PFSK-1 (cell line): ENCODE measurements at regions not wholly inside any gene's neighbourhood (a gene's known extent, or its start where the extent isn't known, plus 50 kb on each side); places are given as distances from the start of the nearest gene placed in this dataset.

Experiments used
- FOXP2 ChIP-seq: optimal IDR thresholded peaks from 2 replicates; pipeline ENCODE3; 2011; ENCODE audit warnings: borderline replicate concordance, control low read depth, inconsistent platforms; ENCODE audit not compliant: insufficient read depth; ENCODE audit errors: extremely low read length, extremely low read depth
- POLR2AphosphoS5 ChIP-seq: IDR thresholded peaks from 2 replicates; pipeline ENCODE4 v1.6.1; 2012; ENCODE audit warnings: low read depth, mild to moderate bottlenecking, control low read depth, low read length, moderate library complexity
- SIN3A ChIP-seq: IDR thresholded peaks from 2 replicates; pipeline ENCODE4 v1.6.1; 2012; ENCODE audit warnings: mild to moderate bottlenecking, low read length, moderate library complexity, borderline replicate concordance; ENCODE audit not compliant: insufficient read depth
- TAF1 ChIP-seq: IDR thresholded peaks from 2 replicates; pipeline ENCODE4 v1.6.1; 2012; ENCODE audit warnings: low read length, control low read depth, borderline replicate concordance; ENCODE audit not compliant: insufficient read depth
- TF ChIP-seq, protein P1 (sequence below), 2 experiments: IDR thresholded peaks; 2 replicates each; pipeline versions ENCODE4 v1.6.1 to v1.8.0; 2011 to 2012; ENCODE audit warnings: low read depth in 2 of 2, low read length in 2 of 2, control low read depth in 1 of 2, inconsistent platforms in 1 of 2, mild to moderate bottlenecking in 1 of 2, moderate library complexity in 1 of 2; ENCODE audit not compliant: insufficient read depth in 1 of 2

DNA sequence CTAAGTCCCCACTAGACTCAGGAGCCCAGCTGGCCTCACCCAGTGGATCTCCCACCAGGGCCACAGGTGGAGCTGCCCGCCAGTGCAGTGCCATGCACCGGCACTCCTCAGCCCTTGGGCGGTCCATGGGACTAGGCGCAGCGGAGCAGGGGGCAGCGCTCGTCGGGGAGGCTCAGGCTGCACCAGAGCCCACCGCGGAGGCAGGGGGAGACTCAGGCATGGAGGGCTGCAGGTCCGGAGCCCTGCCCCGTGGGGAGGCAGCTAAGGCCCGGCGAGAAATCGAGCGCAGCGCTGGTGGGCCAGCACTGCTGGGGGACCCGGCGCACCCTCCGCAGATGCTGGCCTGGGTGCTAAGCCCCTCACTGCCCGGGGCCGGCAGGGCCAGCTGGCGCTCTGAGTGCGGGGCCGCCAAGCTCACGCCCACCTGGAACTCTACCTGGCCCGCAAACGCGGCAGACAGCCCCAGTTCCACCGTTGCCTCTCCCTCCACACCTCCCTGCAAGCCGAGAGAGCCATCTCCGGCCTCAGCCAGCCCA is 1275.2 kb upstream of the CNTN5 start:
- TF ChIP-seq POLR2AphosphoS5, result no peak
- TF ChIP-seq, protein P1, sequence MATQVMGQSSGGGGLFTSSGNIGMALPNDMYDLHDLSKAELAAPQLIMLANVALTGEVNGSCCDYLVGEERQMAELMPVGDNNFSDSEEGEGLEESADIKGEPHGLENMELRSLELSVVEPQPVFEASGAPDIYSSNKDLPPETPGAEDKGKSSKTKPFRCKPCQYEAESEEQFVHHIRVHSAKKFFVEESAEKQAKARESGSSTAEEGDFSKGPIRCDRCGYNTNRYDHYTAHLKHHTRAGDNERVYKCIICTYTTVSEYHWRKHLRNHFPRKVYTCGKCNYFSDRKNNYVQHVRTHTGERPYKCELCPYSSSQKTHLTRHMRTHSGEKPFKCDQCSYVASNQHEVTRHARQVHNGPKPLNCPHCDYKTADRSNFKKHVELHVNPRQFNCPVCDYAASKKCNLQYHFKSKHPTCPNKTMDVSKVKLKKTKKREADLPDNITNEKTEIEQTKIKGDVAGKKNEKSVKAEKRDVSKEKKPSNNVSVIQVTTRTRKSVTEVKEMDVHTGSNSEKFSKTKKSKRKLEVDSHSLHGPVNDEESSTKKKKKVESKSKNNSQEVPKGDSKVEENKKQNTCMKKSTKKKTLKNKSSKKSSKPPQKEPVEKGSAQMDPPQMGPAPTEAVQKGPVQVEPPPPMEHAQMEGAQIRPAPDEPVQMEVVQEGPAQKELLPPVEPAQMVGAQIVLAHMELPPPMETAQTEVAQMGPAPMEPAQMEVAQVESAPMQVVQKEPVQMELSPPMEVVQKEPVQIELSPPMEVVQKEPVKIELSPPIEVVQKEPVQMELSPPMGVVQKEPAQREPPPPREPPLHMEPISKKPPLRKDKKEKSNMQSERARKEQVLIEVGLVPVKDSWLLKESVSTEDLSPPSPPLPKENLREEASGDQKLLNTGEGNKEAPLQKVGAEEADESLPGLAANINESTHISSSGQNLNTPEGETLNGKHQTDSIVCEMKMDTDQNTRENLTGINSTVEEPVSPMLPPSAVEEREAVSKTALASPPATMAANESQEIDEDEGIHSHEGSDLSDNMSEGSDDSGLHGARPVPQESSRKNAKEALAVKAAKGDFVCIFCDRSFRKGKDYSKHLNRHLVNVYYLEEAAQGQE (IDR thresholded peaks at IDR 0.05; ENCODE audit: insufficient read depth in 1 of 2, low read depth in 2 of 2, low read length in 2 of 2), result no peak
- no peak for TF ChIP-seq TAF1
- TF ChIP-seq FOXP2, result no peak
- TF ChIP-seq SIN3A, result no peak

DNA sequence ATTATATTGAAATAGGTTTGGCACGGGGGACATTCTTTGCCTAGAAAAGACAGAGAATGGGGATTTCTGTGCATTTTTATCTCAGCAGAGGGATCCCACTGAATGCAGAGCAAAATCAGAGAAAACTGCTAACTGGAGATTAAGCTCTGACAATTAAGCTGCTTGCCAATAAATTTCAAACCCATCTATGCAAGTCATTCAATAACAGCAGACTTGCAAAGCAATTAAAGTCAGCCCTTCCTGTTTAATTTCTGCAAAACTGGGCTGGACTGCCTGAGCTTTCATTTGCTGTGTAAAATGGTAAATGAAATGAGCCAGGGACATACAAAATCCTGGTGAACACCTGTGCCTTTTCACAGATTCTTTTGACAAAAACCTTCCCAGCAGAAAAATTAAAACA is 1273.9 kb upstream of the CNTN5 start:
- no peak for TF ChIP-seq SIN3A
- no peak for TF ChIP-seq POLR2AphosphoS5

DNA sequence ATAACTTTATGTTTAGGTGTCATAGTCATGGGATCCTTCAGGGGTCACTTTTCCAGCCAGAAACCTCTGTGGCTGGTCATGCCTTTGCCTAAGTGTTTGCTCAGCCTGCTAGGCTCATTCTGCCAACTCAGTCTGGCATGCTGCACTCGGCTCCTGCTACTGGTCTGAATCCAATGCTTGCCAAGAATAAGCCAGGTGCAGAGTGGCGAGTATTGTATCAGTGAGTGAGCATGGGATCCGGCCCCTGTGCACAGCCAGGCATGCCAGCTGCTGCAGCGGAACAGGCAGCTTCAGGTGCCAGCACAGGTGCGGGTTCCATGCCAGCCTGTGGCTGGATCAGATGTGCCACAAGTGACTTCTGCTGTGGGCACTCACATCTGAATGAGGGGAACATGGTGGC is 1269.3 kb upstream of the CNTN5 start:
- no peak for TF ChIP-seq POLR2AphosphoS5

DNA sequence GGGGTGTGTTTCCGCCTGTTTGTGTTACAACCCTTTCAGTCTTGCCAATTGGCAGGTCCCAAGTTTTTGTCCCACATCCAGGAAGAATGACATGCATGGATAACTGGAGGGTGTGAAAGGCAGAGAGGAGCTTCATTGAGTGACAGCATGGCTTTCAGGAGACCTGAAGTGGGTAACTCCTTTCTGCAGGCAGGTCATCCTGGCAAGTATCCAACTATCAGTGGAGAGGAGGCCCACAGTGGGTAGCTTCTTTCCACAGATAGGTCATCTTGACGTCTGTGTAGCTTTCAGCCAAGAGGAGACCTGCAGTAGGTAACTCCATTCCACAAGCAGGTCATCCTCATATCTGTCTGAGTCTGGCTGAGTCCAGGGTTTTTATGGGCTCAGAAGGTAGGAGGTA is 1268.8 kb upstream of the CNTN5 start:
- TF ChIP-seq FOXP2 (no peak), SIN3A (no peak), POLR2AphosphoS5 (no peak), TAF1 (no peak)
- TF ChIP-seq, protein P1 (IDR thresholded peaks at IDR 0.05; ENCODE audit: insufficient read depth in 1 of 2, low read depth in 2 of 2, low read length in 2 of 2), result no peak

DNA sequence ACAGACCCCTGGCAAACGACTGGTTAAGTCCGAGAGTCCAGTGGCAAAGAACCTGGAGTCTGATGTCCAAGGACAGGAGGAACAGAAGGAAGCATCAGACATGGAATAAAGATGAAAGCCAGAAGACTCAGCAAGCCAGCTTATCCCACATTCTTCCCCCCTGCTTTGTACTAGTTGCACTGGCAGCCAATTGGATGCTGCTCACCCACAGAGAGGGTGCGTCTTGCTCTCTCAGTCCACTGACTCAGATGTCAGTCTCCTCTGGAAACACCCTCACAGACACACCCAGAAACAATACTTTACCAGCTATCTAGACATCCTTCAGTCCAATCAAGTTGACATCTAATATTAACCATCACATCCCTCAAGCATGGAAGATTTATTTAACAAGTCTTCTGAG is 1265.8 kb upstream of the CNTN5 start:
- TF ChIP-seq TAF1, result no peak
- TF ChIP-seq, protein P1 (IDR thresholded peaks at IDR 0.05; ENCODE audit: insufficient read depth in 1 of 2, low read depth in 2 of 2, low read length in 2 of 2), result no peak
- TF ChIP-seq SIN3A, result no peak
- TF ChIP-seq FOXP2, result no peak
- TF ChIP-seq POLR2AphosphoS5, result no peak

DNA sequence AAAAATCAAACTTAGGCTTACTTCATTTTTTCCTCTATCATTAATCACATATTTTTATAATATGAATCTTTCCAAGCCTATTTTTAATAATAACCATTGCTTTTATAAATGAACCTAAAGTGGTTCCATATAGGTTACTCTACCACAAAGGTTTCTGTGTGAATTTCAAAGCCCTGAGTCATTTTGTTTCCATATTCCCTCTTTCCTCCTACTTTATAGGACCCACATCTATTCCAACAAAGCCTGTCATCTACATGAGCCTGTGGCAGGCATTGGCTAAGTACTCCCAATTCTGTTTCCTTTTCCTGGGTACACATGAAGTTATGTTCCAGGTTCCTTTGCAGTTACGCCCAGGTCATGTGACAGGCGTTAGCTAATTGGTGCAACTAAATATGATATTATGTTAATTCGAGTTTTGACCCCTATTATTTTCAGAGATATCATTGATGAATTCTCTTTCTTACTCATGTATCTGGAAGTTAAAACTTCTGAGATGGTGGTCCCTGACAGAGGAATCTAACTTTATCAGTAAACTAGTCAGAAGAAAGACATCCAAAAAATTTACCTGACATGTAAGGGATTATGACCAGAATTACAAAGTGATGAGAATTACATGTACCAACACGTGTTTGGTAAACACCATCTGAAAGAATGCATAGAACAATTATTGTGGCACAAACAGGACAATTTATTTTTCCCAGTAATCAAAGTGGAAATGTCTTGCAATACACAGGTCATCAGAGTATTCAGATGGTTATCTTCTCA is 1264.0 kb upstream of the CNTN5 start:
- no peak for TF ChIP-seq SIN3A
- no peak for TF ChIP-seq POLR2AphosphoS5
- TF ChIP-seq TAF1, result no peak
- TF ChIP-seq, protein P1 (IDR thresholded peaks at IDR 0.05; ENCODE audit: insufficient read depth in 1 of 2, low read depth in 2 of 2, low read length in 2 of 2), result no peak
- no peak for TF ChIP-seq FOXP2
